Liver (tissue), 8 donors: ENCODE measurements at regions not wholly inside any gene's neighbourhood (a gene's known extent, or its start where the extent isn't known, plus 50 kb on each side); places are given as distances from the start of the nearest gene placed in this dataset.

Experiments used
- DNase-seq: peaks from one replicate; pipeline ENCODE4 v3.0.0-alpha.2; 2017; ENCODE audit warnings: low spot score
- H3K27ac ChIP-seq, 2 donors: one replicate each; pipeline ENCODE4 v1.7.0; 2013; ENCODE audit warnings: inconsistent platforms in 2 of 2, low read length in 2 of 2, control low read depth in 1 of 2, low read depth in 1 of 2, mild to moderate bottlenecking in 1 of 2
- H3K27me3 ChIP-seq, 4 donors: one replicate each; pipeline versions ENCODE4 v1.6.1 to v1.7.0; 2013; ENCODE audit warnings: low read length in 3 of 4, inconsistent platforms in 1 of 4, mild to moderate bottlenecking in 1 of 4, moderate library complexity in 1 of 4; ENCODE audit not compliant: control insufficient read depth in 4 of 4, insufficient read depth in 4 of 4
- H3K36me3 ChIP-seq, 4 donors: one replicate each; pipeline versions ENCODE4 v1.6.1 to v1.7.0; 2013; ENCODE audit warnings: low read length in 3 of 4, mild to moderate bottlenecking in 3 of 4, low read depth in 1 of 4, moderate library complexity in 1 of 4; ENCODE audit not compliant: control insufficient read depth in 4 of 4, insufficient read depth in 3 of 4
- H3K4me1 ChIP-seq, 4 donors: one replicate each; pipeline versions ENCODE4 v1.6.1 to v1.7.0; 2013; ENCODE audit warnings: low read length in 3 of 4, mild to moderate bottlenecking in 3 of 4, moderate library complexity in 1 of 4; ENCODE audit not compliant: control insufficient read depth in 4 of 4, insufficient read depth in 4 of 4
- H3K4me3 ChIP-seq, 3 donors: one replicate each; pipeline versions ENCODE4 v1.6.1 to v1.7.0; 2013; ENCODE audit warnings: low read length in 3 of 3, control low read depth in 1 of 3, low read depth in 1 of 3, mild to moderate bottlenecking in 1 of 3
- H3K9ac ChIP-seq, 2 donors: one replicate each; pipeline ENCODE4 v1.7.0; 2013; ENCODE audit warnings: low read length in 2 of 2, mild to moderate bottlenecking in 2 of 2, moderate library complexity in 2 of 2, control low read depth in 1 of 2, low read depth in 1 of 2
- H3K9me3 ChIP-seq, 4 donors: one replicate each; pipeline versions ENCODE4 v1.6.1 to v1.7.0; 2013; ENCODE audit warnings: low read length in 3 of 4; ENCODE audit not compliant: control insufficient read depth in 4 of 4
- ATF3 ChIP-seq: IDR thresholded peaks from 2 replicates; pipeline ENCODE4 v1.6.1; 2016; ENCODE audit warnings: antibody characterized with exemption
- CTCF ChIP-seq: fragments of 150-350 bp; IDR thresholded peaks from 2 replicates; pipeline ENCODE4 v1.5.1; 2017; ENCODE audit warnings: improper control_type of control experiment, low read depth, low read length; ENCODE audit not compliant: missing input control
- EGR1 ChIP-seq, 2 donors: IDR thresholded peaks; 2 replicates each; pipeline ENCODE4 v1.6.1; 2016 to 2018; ENCODE audit warnings: antibody characterized with exemption in 2 of 2, low read depth in 2 of 2
- FOXA1 ChIP-seq: IDR thresholded peaks from 2 replicates; pipeline ENCODE4 v1.6.1; 2016; ENCODE audit warnings: antibody characterized with exemption
- FOXA2 ChIP-seq: IDR thresholded peaks from 2 replicates; pipeline ENCODE4 v1.6.1; 2016; ENCODE audit warnings: antibody characterized with exemption
- HNF4A ChIP-seq, 2 donors: conservative IDR thresholded peaks; 2 replicates each; pipeline ENCODE4 v1.6.1; 2016; ENCODE audit warnings: antibody characterized with exemption in 2 of 2, mild to moderate bottlenecking in 2 of 2
- MAX ChIP-seq: IDR thresholded peaks from 2 replicates; pipeline ENCODE4 v1.6.1; 2016; ENCODE audit warnings: antibody characterized with exemption
- NR2F2 ChIP-seq: IDR thresholded peaks from 2 replicates; pipeline ENCODE4 v1.6.1; 2016; ENCODE audit warnings: antibody characterized with exemption
- RAD21 ChIP-seq, 2 donors: IDR thresholded peaks; 2 replicates each; pipeline ENCODE4 v1.6.1; 2016; ENCODE audit warnings: antibody characterized with exemption in 2 of 2, mild to moderate bottlenecking in 2 of 2
- REST ChIP-seq: IDR thresholded peaks from 2 replicates; pipeline ENCODE4 v1.6.1; 2016; ENCODE audit warnings: antibody characterized with exemption, mild to moderate bottlenecking
- RXRA ChIP-seq, 2 donors: IDR thresholded peaks; 2 replicates each; pipeline ENCODE4 v1.6.1; 2017 to 2018; ENCODE audit warnings: antibody characterized with exemption in 2 of 2, mild to moderate bottlenecking in 1 of 2
- SP1 ChIP-seq: IDR thresholded peaks from 2 replicates; pipeline ENCODE4 v1.6.1; 2018; ENCODE audit warnings: antibody characterized with exemption, mild to moderate bottlenecking
- TAF1 ChIP-seq: conservative IDR thresholded peaks from 2 replicates; pipeline ENCODE4 v1.6.1; 2016; ENCODE audit warnings: antibody characterized with exemption, mild to moderate bottlenecking
- YY1 ChIP-seq: IDR thresholded peaks from 2 replicates; pipeline ENCODE4 v1.6.1; 2016; ENCODE audit warnings: antibody characterized with exemption, mild to moderate bottlenecking
- ZBTB33 ChIP-seq: IDR thresholded peaks from 2 replicates; pipeline ENCODE4 v1.6.1; 2016; ENCODE audit warnings: antibody characterized with exemption
- WGBS: extraction: QIAGEN DNeasy Blood & Tissue Kit; methylation state at CpG from one replicate; pipeline ENCODE4 v1.1.7; 2013; 5-methylcytosine and 5-hydroxymethylcytosine counted together
- donor health status: healthy.
- donor health status: healthy.
- donor health status: healthy.
- donor health status: healthy.
- donor health status: healthy.

GRCh38 chr18:10336749-10337350 lies 117.6 kb upstream of the APCDD1 start:
- TF ChIP-seq RXRA (IDR thresholded peaks at IDR 0.05): no peak
- no peak for TF ChIP-seq CTCF
- no peak for TF ChIP-seq EGR1 (IDR thresholded peaks at IDR 0.05; ENCODE audit: low read depth in 2 of 2)
- no peak for TF ChIP-seq FOXA1
- TF ChIP-seq REST: no peak
- TF ChIP-seq ATF3: no peak
- no peak for TF ChIP-seq ZBTB33
- TF ChIP-seq MAX: no peak
- TF ChIP-seq TAF1: no peak
- no peak for TF ChIP-seq RAD21 (IDR thresholded peaks at IDR 0.05)
- TF ChIP-seq SP1: no peak
- TF ChIP-seq HNF4A (conservative IDR thresholded peaks at IDR 0.05): no peak
- no peaks in the 10 kb centered on the region for H3K4me1 ChIP-seq
- H3K27ac ChIP-seq: no peak overlapping the region
- no peak for DNase-seq
- H3K4me3 ChIP-seq: no peak overlapping the region
- H3K9me3 ChIP-seq: no peaks in the 10 kb centered on the region
- WGBS: 87% methylated on average over 14 of the region's 14 CpGs
- no peaks in the 10 kb centered on the region for H3K36me3 ChIP-seq
- H3K9ac ChIP-seq: no peak overlapping the region
- no peaks in the 10 kb centered on the region for H3K27me3 ChIP-seq

- DNase-seq: no peak
- no peak overlapping the region for H3K4me3 ChIP-seq
- WGBS: 85% methylated on average over 5 of the region's 5 CpGs
- no peaks in the 10 kb centered on the region for H3K4me1 ChIP-seq
- H3K9ac ChIP-seq: no peak overlapping the region
- no peak overlapping the region for H3K27ac ChIP-seq
- no peaks in the 10 kb centered on the region for H3K27me3 ChIP-seq
- H3K36me3 ChIP-seq: no peaks in the 10 kb centered on the region
- no peaks in the 10 kb centered on the region for H3K9me3 ChIP-seq
- TF ChIP-seq FOXA1 (no peak), RAD21 (IDR thresholded peaks at IDR 0.05) (no peak), RXRA (IDR thresholded peaks at IDR 0.05) (no peak), CTCF (no peak), REST (no peak), NR2F2 (no peak), TAF1 (no peak), HNF4A (conservative IDR thresholded peaks at IDR 0.05) (no peak), SP1 (no peak), MAX (no peak), EGR1 (IDR thresholded peaks at IDR 0.05; ENCODE audit: low read depth in 2 of 2) (no peak), ATF3 (no peak), YY1 (no peak), FOXA2 (no peak)
Measured at GRCh38 chr18:10340821-10341220, 113.6 kb upstream of the APCDD1 start.
